Activated naive CD4-positive, alpha-beta T cell treated with anti-CD3 and anti-CD28 coated beads, Interleukin-2, amount 50 U/mL, for 72 hours (primary cell): ENCODE measurements at regions not wholly inside any gene's neighbourhood (a gene's known extent, or its start where the extent isn't known, plus 50 kb on each side); places are given as distances from the start of the nearest gene placed in this dataset.

ENCODE experiments used
- ATAC-seq, 2 donors: fragments of 150-1000 bp; cut with Tn5 transposase; 2 replicates each; pipeline ENCODE4 v1.10.0; 2021; ENCODE audit warnings: mild to moderate bottlenecking in 2 of 2, moderate library complexity in 2 of 2
- DNase-seq, 2 donors: peaks; one replicate each; pipeline ENCODE4 v3.0.0; 2021 to 2022; ENCODE audit warnings: low spot score in 2 of 2
- H3K27ac Mint-ChIP-seq, 2 donors: one replicate each; pipeline ENCODE4 v1.8.0; 2022; ENCODE audit warnings: mild to moderate bottlenecking in 2 of 2, mixed read lengths in 2 of 2
- H3K36me3 Mint-ChIP-seq, 2 donors: one replicate each; pipeline ENCODE4 v1.8.0; 2022; ENCODE audit warnings: mixed read lengths in 2 of 2
- H3K9me3 Mint-ChIP-seq, 2 donors: one replicate each; pipeline ENCODE4 v1.8.0; 2022; ENCODE audit warnings: mixed read lengths in 2 of 2

- Mint-ChIP-seq H3K36me3 (no peaks in the 10 kb centered on the region), H3K9me3 (no peaks in the 10 kb centered on the region), H3K27ac (no peak overlapping the region)
- DNase-seq (no peak), ATAC-seq (no peak)
Measured at GRCh38 chr5:98643569-98643968, 129.9 kb upstream of the RGMB start.

DNA sequence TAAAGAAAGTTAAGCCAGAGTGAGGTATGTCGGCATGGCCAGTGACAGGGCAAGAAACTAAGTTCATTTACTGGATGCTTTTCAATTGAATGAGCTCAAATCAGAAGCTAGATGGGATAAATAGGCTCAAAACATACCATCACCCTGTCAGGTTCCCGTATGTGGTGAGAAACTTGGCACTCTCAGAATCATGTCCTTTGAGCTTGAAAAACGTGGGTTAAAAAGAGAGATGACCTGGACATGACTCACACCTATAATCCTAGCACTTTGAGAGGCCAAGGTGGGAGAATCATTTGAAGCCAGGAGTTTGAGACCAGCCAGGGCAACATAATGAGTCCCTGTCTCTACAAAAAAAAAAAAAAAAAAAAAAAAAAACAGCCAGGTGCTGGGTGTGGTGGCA lies 121.7 kb upstream of the RGMB start:
- Mint-ChIP-seq H3K27ac (no peak overlapping the region), H3K9me3 (no peaks in the 10 kb centered on the region), H3K36me3 (no peaks in the 10 kb centered on the region)
- DNase-seq (no peak), ATAC-seq (no peak)

DNA sequence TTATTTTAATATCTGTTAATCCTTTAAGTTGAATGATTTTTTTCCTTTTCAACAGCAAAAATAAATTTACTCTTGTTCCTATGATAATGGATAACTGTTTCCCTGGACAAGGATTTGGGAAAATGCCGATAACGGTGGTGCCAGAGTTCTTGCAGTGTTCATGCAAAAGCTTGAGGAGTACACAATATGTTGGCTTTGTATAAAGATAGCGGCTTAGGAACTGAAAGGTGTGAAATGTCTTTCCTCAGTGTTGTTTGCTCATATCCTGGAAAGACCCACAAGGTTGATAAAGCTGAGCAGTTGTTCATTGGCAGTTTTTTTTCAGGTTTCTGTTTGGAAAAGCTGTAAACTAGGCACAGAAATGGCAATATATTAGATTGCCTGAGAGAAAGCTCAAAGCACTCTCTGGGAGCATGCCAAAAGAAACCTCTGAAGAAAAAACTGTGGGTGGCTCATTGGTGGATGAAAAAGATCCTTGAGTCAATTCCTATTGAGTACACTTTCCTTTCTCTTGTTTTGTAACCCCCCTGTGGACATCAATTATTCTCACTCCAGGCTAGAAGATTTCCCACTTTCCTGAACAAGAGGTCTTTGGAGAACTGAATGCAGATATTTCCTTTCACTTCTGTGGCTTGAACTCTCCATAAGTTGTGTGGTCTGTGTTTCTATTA lies 117.2 kb upstream of the RGMB start:
- no peak for DNase-seq
- H3K36me3 Mint-ChIP-seq = no peaks in the 10 kb centered on the region
- no peak overlapping the region for H3K27ac Mint-ChIP-seq
- no peaks in the 10 kb centered on the region for H3K9me3 Mint-ChIP-seq
- ATAC-seq = no peak

DNA sequence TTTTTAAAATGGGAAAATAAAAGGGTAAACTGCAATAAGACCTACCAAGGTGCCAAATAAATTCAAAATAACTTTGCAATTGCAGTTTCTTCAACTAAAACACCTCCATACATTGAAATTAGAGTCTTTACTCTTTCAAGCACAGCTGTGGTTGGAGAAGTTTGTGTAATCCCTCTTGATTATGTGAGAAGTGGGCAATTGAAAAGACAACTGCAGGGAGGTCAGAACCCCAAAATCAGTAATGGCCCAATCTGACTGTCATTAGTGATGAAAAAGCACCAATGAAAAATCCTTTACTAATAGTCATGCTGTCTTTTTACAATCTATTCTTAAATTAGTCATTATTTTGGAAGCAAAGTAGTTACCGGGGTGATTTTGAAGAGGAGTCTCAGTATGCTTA lies 116.7 kb upstream of the RGMB start:
- DNase-seq = no peak
- H3K36me3 Mint-ChIP-seq = no peaks in the 10 kb centered on the region
- H3K9me3 Mint-ChIP-seq = no peaks in the 10 kb centered on the region
- H3K27ac Mint-ChIP-seq = no peak overlapping the region
- no peak for ATAC-seq

GRCh38 chr5:98657559-98657958 lies 115.9 kb upstream of the RGMB start:
- no peaks in the 10 kb centered on the region for H3K9me3 Mint-ChIP-seq
- no peaks in the 10 kb centered on the region for H3K36me3 Mint-ChIP-seq
- no peak overlapping the region for H3K27ac Mint-ChIP-seq
- ATAC-seq (no peak), DNase-seq (no peak)

- Mint-ChIP-seq H3K27ac (no peak overlapping the region), H3K9me3 (peaks cover 7 to 10% of the 10 kb centered on the region in 2 donors), H3K36me3 (peaks cover 0 to 8% of the 10 kb centered on the region in 2 donors)
- no peak for ATAC-seq
- DNase-seq = no peak
Measured at GRCh38 chr5:98663521-98663920, 109.9 kb upstream of the RGMB start.

DNA sequence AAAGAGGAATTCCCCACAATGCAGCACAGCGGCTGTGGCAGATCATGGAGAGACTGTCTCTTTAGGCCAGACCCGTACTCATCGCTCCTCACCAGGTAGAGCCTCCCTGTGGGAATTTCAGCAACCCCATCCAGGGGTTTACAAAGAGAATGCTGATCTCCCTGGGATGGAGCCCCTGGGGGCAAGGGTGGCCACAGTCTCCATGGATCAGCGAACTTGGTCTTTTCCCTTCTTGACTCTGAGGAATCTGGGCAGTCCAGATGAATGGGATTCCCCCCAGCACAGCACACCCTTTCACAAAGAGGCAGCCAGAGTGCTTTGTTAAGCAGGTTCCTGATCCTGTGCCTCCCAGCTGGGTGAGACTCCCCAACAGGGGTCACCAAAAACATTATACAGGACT lies 108.7 kb upstream of the RGMB start:
- Mint-ChIP-seq H3K27ac (no peak overlapping the region), H3K36me3 (peaks cover 0 to 8% of the 10 kb centered on the region in 2 donors), H3K9me3 (peaks cover 7 to 13% of the 10 kb centered on the region in 2 donors)
- ATAC-seq = no peak
- no peak for DNase-seq

DNA sequence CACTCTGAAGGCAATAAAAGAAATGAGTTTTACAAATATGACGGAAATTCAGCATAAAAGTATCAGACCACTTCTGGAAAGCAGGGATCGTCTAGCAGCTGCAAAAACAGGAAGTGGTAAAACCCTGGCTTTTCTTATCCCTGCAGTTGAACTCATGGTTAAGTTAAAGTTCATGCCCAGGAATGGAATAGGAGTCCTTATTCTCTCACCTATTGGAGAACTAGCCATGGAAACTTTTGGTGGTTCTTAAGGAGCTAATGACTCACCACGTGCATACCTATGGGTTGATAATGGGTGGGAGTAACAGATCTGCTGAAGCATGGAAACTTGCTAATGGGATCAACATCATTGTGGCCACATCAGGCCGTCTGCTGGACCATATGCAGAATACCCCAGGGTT lies 93.5 kb upstream of the RGMB start:
- Mint-ChIP-seq H3K27ac (no peak overlapping the region), H3K9me3 (no peaks in the 10 kb centered on the region), H3K36me3 (no peaks in the 10 kb centered on the region)
- DNase-seq (no peak), ATAC-seq (no peak)

DNA sequence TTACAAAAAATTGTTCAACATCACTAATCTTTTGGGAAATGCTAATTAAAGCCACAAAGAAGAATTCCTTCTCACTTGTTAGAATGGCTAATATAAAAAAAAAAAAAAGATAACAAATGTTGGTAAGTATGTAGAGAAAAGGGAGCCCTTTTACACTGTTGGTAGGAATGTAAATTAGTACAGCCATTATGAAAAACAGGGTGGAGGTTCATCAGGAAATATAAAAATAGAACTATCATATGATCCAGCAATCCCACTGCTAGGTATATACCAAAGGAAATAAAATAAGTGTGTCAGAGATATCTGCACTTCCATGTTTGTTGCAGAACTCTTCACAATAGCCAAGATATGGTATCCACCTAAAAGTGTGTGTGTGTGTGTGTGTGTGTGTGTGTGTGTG lies 83.5 kb upstream of the RGMB start:
- Mint-ChIP-seq H3K9me3 (peaks cover 11 to 26% of the 10 kb centered on the region in 2 donors), H3K36me3 (no peaks in the 10 kb centered on the region), H3K27ac (no peak overlapping the region)
- no peak for ATAC-seq
- no peak for DNase-seq

- H3K9me3 Mint-ChIP-seq = peaks cover 7 to 20% of the 10 kb centered on the region in 2 donors
- no peak for ATAC-seq
- H3K36me3 Mint-ChIP-seq = no peaks in the 10 kb centered on the region
- no peak for DNase-seq
- no peak overlapping the region for H3K27ac Mint-ChIP-seq
Measured at GRCh38 chr5:98694902-98695301, 78.6 kb upstream of the RGMB start.

- DNase-seq (no peak), ATAC-seq (no peak)
- Mint-ChIP-seq H3K36me3 (peaks cover 5 to 10% of the 10 kb centered on the region in 2 donors), H3K9me3 (peaks cover 25% of the 10 kb centered on the region in 2 donors), H3K27ac (no peak overlapping the region)
Measured at GRCh38 chr5:98698359-98698758, 75.1 kb upstream of the RGMB start.

DNA sequence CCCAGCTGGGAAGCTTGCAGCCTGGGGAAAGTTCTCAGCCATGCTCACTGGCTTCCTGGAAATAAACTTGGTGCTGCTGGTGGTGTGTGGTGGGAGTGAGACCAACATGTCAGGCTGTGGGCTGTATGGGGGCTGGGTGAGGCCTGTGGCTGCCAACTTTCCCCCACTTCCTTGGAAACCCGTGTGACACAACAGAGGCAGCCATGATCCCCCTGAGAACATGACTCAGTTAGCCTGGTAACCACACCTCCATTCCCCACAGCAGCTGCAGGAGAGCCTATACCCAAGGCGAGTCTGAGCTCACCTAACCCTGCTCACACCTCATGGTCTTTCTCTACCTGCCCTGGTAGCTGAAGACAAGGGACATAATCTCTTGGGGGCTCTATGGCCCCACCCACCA lies 72.7 kb upstream of the RGMB start:
- ATAC-seq = no peak

GRCh38 chr5:98705841-98706240 lies 67.6 kb upstream of the RGMB start:
- H3K9me3 Mint-ChIP-seq = peaks cover 20% of the 10 kb centered on the region in 2 donors
- no peak overlapping the region for H3K27ac Mint-ChIP-seq
- no peak for ATAC-seq
- DNase-seq = no peak
- H3K36me3 Mint-ChIP-seq = peaks cover 5 to 16% of the 10 kb centered on the region in 2 donors

More for the DNA sequence above, 72.7 kb upstream of the RGMB start:
- no peak for DNase-seq
- Mint-ChIP-seq H3K36me3 (peaks cover 5 to 16% of the 10 kb centered on the region in 2 donors), H3K9me3 (peaks cover 20% of the 10 kb centered on the region in 2 donors), H3K27ac (no peak overlapping the region)

- DNase-seq (no peak), ATAC-seq (no peak)
- Mint-ChIP-seq H3K36me3 (no peaks in the 10 kb centered on the region), H3K27ac (no peak overlapping the region), H3K9me3 (no peaks in the 10 kb centered on the region)
Measured at GRCh38 chr5:98709681-98710080, 63.8 kb upstream of the RGMB start.

GRCh38 chr5:98713027-98713426 lies 60.4 kb upstream of the RGMB start:
- no peaks in the 10 kb centered on the region for H3K9me3 Mint-ChIP-seq
- DNase-seq = no peak
- H3K36me3 Mint-ChIP-seq = no peaks in the 10 kb centered on the region
- H3K27ac Mint-ChIP-seq = no peak overlapping the region
- no peak for ATAC-seq

- peaks cover 4 to 5% of the 10 kb centered on the region in 2 donors for H3K9me3 Mint-ChIP-seq
- ATAC-seq = no peak
- H3K27ac Mint-ChIP-seq = no peak overlapping the region
- no peak for DNase-seq
- no peaks in the 10 kb centered on the region for H3K36me3 Mint-ChIP-seq
Measured at GRCh38 chr5:98713856-98714255, 59.6 kb upstream of the RGMB start.

GRCh38 chr5:98714710-98715288 lies 58.7 kb upstream of the RGMB start:
- ATAC-seq (no peak), DNase-seq (no peak)
- Mint-ChIP-seq H3K9me3 (peaks cover 7 to 8% of the 10 kb centered on the region in 2 donors), H3K27ac (no peak overlapping the region), H3K36me3 (no peaks in the 10 kb centered on the region)

- DNase-seq (no peak), ATAC-seq (no peak)
- Mint-ChIP-seq H3K36me3 (no peaks in the 10 kb centered on the region), H3K9me3 (peaks cover 7 to 8% of the 10 kb centered on the region in 2 donors), H3K27ac (no peak overlapping the region)
Measured at GRCh38 chr5:98721231-98721928, 52.1 kb upstream of the RGMB start.
